Astrocyte of the hippocampus (primary cell): ENCODE measurements at regions not wholly inside any gene's neighbourhood (a gene's known extent, or its start where the extent isn't known, plus 50 kb on each side); places are given as distances from the start of the nearest gene placed in this dataset.
"Not testable (repeated sequence)": the region's sequence is repeated elsewhere in the genome, so short reads cannot be mapped to it uniquely, and the experiment has no call there.

Source experiments
- DNase-seq: peaks from one replicate; pipeline ENCODE4 v3.0.0; 2011; ENCODE audit warnings: low read depth, low spot score

- not testable (repeated sequence) for DNase-seq
Measured at GRCh38 chr9:109665736-109666135, 114.3 kb upstream of the PALM2AKAP2 start.

GRCh38 chr9:109681301-109681700 is 98.7 kb upstream of the PALM2AKAP2 start:
- no peak for DNase-seq

- no peak for DNase-seq
Measured at GRCh38 chr9:109682227-109682626, 97.8 kb upstream of the PALM2AKAP2 start.

GRCh38 chr9:109683521-109683920 is 96.5 kb upstream of the PALM2AKAP2 start:
- DNase-seq: no peak

GRCh38 chr9:109689701-109690100 is 90.3 kb upstream of the PALM2AKAP2 start:
- no peak for DNase-seq

GRCh38 chr9:109699019-109699418 is 81.0 kb upstream of the PALM2AKAP2 start:
- DNase-seq: no peak

GRCh38 chr9:109704546-109704945 is 75.5 kb upstream of the PALM2AKAP2 start:
- DNase-seq: no peak

- peak; percentile 13 for DNase-seq
Measured at GRCh38 chr9:109705515-109705914, 74.5 kb upstream of the PALM2AKAP2 start.

- DNase-seq: no peak
Measured at GRCh38 chr9:109707355-109707754, 72.6 kb upstream of the PALM2AKAP2 start.

GRCh38 chr9:109708451-109708945 is 71.5 kb upstream of the PALM2AKAP2 start:
- DNase-seq: no peak

GRCh38 chr9:109709866-109710265 is 70.1 kb upstream of the PALM2AKAP2 start:
- no peak for DNase-seq

- DNase-seq: no peak
Measured at GRCh38 chr9:109710830-109711229, 69.2 kb upstream of the PALM2AKAP2 start.

- DNase-seq: no peak
Measured at GRCh38 chr9:109715344-109715743, 64.7 kb upstream of the PALM2AKAP2 start.

- no peak for DNase-seq
Measured at GRCh38 chr9:109716631-109717030, 63.4 kb upstream of the PALM2AKAP2 start.

GRCh38 chr9:109717342-109717741 is 62.7 kb upstream of the PALM2AKAP2 start:
- no peak for DNase-seq

GRCh38 chr9:109718861-109719260 is 61.1 kb upstream of the PALM2AKAP2 start:
- no peak for DNase-seq

- no peak for DNase-seq
Measured at GRCh38 chr9:109721001-109721400, 59.0 kb upstream of the PALM2AKAP2 start.

- DNase-seq: no peak
Measured at GRCh38 chr9:109722007-109722406, 58.0 kb upstream of the PALM2AKAP2 start.

GRCh38 chr9:109723781-109724180 is 56.2 kb upstream of the PALM2AKAP2 start:
- DNase-seq: no peak

GRCh38 chr9:109725460-109725859 is 54.5 kb upstream of the PALM2AKAP2 start:
- no peak for DNase-seq

GRCh38 chr9:109726119-109726518 is 53.9 kb upstream of the PALM2AKAP2 start:
- DNase-seq: no peak

GRCh38 chr9:109728686-109729300 is 51.2 kb upstream of the PALM2AKAP2 start:
- DNase-seq: no peak

GRCh38 chr9:109729513-109729912 is 50.5 kb upstream of the PALM2AKAP2 start:
- DNase-seq: no peak
